Ovary (tissue), 3 donors: ENCODE measurements at regions not wholly inside any gene's neighbourhood (a gene's known extent, or its start where the extent isn't known, plus 50 kb on each side); places are given as distances from the start of the nearest gene placed in this dataset.

ENCODE experiments used
- CTCF ChIP-seq, 3 donors: fragments of 450-650 bp in 2 of 3; fragments of 200-600 bp in 1 of 3; IDR thresholded peaks; one replicate each; pipeline versions ENCODE4 v1.5.1 to v1.8.0; 2016 to 2022; ENCODE audit warnings: antibody characterized with exemption in 3 of 3, mild to moderate bottlenecking in 1 of 3
- POLR2A ChIP-seq: fragments of 450-650 bp; IDR thresholded peaks from one replicate; pipeline ENCODE4 v1.6.1; 2017; ENCODE audit warnings: antibody characterized with exemption, mild to moderate bottlenecking, moderate library complexity
- donor health status: DM: no; HTN: no; CAD: no.

GRCh38 chr3:150146991-150147761, 176.5 kb upstream of the PFN2 start:
- TF ChIP-seq CTCF (IDR thresholded peaks at IDR 0.05) = no peak
- no peak for TF ChIP-seq POLR2A
